SHP77 (cell line): ENCODE measurements at regions not wholly inside any gene's neighbourhood (a gene's known extent, or its start where the extent isn't known, plus 50 kb on each side); places are given as distances from the start of the nearest gene placed in this dataset.

Experiments used
- DNase-seq, 2 experiments: peaks; one replicate each; lab custom pipeline; 2025; lab: John Stamatoyannopoulos, UW

DNA sequence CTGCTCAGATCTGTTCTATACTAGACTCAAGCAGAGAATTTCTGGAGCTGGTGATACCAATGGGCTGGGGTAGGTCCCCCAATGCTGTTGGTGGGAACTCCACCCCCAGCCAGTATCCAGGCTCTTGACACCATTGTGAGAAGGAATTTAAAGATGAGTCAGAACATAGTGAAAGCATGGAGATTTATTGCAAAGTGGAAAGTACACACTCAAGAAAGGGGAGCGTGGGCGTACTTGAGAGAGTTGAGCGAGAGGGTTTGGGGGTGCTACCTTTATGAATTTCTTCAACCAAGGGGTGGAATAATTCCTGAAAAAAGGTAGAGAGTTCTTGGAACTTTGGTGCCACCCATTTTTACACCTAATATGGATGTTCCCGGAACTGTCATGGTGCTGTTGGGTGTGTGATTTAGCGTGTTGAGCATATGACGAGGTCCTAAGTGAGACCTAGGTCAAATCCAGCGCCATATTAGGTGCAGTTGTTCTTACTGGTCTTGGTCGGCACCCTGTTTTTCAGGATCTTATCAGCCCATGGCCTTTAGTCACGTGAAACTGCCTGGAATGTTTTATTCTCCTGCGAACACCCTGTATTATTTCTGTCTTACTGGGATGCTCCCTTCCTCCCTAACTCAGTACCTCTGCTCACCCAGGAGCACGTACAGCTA, 122.0 kb upstream of the AHR start:
- no peak for DNase-seq

DNA sequence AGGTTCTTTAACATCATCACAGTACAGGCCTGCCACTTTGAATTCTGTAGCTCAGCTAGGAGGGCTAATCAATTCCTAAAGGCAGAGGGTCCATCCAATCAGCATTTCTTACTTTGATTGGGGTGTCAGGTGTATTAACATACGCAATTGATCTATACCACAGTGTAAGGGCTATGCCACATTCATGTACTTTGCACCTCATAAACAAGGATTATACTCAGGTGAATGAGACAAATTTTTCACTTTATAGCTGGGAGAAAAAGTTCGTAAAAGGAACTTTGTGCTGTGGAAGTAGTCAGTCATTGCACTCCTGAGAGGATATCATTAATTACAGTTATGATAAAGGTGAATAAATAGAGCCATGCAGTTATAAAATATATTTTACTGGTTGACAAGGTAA, 119.9 kb upstream of the AHR start:
- DNase-seq = no peak

DNA sequence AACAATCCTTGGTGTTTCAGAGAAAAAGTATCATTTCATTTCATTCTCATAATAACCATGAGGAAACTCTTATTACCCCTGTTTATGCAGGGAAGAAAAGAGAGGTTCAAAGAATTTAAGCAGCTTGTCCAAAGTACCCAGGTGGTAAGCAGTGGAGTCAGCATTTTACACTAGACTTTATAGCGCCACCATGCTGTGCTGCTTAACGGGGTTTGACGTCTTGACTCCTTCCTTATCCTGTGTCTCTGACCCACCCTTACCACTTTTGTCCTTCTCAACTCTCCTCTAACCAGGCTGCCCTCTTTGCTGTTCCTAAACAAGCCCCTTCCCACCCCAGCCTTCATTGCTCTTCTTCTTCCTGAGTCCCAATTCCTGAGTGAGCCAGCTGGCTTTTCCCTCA, 117.0 kb upstream of the AHR start:
- no peak for DNase-seq

DNA sequence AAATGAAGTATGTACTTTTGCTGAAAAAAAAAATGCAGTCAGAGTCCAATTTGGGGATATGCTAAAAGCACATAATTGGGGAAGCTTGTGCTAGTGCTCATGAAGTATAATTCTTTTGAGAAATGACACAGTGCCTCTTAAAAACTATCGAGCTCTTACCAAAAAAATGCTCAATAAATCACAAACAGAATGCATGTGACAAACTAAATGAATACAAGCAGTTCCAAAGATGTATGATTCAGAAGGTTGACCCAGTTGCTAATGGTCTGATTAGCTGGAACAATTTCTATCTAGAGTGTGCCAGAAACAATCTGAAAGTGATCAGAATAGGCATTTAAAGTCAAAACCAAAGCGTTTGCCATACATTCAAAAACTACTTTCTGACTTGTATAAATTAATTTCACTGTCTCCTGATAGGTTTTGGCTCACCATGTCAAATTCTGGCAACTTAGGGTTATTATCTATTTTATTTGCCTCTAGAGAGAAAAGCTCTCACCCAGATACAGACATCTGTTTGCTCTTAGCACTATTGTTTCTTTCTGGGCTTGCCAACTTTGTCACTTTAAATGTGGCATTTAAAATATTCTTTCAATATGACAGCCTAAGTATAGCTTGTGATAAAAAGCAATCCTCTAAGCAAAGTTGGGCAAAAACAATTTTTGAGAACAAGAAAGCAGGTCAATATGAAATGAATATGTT, 114.7 kb upstream of the AHR start:
- no peak for DNase-seq

DNA sequence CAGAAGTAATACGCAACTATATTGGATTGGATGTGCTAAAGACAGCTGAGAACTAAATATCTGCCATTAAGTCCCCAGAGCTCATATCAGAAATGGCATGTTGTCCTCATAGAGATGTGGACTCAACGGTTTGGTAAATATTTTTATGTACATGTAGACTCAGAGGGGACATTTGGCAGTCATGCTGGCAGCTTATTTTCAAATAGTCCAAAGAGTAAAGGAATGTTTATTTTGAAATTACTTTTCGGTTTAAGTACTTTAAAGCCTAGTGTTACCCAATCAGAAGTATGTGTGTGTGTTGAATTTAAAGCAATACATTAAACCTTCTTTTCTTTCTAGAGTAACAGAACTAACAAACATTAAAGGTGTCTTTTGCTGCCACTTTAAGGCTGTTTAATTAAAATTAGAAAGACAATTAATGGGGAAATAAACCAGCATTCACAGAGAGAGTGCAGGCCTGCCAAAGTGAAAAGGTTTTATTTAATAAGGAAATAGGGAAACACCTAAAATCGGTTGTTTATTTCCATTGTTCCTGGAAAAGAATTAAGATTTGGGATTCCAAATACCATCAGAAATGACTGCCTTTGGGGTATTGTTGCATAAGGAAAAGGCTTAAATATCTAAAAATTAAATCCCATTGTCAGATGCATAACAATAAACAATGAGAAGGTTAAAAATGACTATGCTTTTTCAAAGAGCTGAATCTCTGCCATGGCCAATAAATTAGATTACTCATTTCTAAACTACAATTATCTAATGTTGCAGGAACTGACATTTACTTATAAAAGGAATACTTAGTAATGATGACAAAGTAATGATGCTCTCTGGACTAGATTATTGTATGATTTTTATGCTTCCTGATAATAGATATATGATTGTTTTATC, 113.4 kb upstream of the AHR start:
- no peak for DNase-seq

DNA sequence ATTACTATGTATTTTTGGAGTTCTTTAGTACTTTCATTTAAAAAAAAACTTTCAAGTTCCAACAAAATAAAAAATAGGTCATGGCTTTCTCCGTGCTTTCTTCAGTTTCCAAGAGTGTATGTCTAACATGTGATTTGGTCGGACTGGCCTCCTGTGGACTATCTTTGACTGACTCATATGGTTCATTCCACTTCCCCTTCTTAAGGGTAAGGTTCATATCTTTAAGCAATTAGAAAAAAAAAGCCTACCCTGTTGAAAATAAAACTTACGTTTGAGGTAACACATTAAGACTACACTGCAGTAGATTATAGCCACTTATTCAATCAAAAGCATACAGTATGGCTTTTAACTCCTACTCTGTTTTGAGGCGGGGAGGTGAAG, 112.8 kb upstream of the AHR start:
- DNase-seq = no peak

DNA sequence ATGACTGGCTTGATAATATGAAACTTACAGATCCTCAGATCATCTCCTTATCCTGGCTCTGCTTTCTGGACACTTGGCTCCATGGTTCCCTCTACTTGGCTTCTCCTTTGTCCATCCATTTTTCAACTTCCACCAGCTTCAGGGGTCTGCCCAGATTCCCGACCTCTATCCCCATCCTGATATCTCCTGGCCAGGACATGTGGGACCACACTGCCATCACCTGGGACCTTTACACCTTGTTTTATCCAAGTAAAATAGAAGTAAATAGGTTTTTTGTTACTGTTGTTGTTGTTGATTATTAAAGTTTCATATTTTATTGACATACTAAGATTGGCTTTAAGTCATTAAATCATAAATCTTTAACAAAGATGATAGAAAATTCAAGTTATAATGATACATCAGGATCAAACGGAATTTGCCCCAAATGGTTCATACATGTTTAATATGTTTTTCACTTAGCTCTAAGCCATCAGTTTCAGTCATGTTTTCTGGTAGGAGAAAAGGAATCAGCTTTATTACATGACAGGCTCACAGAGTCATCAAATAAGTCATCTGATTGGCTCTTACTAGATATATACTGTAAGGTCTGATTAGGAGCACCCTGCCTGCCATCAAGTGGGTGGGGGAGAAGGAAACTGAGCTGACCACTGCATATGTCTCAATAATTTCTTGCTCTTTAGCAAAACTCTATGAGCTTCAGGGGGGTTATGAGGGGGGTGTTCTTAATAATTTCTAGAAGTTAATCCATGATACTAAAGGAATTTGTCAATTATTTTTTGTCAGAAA, 111.5 kb upstream of the AHR start:
- no peak for DNase-seq

DNA sequence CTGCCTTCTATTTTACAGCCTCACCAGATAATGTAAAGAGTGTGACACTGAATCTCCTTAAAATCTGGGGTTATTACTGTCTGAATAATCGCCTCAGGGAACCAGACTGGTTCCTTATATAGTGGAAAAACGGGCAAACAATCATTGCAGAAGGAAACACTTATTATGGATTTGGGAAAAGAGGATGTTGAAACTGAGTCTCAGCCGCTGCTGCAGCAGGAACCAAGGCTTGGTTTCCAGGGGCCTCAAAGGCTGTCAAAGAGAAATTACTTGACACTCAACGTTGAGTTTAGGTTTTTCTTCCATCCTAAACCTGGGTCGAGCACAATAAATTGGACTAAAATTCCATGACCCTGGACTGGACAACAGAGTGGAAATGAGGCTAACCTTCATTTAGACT, 103.8 kb upstream of the AHR start:
- no peak for DNase-seq

DNA sequence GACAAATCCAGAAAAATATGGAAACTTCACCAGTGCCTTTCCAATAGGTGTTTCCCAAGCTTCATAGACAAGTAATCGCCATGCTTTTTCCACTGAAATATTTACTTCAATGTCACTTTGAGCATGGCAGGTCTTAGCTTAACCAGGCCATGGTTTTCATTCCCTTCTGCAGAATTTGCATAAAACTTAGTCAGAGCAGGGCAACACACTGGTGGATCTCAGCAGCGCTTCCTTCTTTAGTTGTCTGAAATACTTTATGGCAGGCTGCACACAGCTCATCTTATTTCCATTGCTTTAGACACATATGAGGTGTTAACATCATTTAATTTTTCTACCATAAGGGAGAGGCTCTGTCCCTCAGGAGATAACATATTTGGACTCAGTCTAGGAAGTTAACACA, 102.9 kb upstream of the AHR start:
- DNase-seq = no peak

DNA sequence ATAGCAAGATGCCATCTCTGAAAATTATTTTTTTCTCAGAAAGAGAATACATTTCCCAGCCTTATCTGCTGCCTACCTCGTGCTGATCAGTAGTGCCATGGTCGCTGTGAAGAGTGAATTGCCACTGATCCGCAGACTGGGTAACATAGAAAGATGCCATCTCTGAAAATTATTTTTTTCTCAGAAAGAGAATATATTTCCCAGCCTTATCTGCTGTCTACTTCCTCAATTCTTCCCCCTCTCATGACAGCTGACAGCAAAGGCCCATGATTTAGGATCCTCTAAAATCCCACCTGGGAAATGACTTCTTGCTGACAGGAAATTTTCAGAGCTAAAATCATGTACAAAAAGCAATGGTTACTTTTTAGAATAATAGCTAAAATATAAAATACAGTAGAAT, 92.5 kb upstream of the AHR start:
- no peak for DNase-seq

DNA sequence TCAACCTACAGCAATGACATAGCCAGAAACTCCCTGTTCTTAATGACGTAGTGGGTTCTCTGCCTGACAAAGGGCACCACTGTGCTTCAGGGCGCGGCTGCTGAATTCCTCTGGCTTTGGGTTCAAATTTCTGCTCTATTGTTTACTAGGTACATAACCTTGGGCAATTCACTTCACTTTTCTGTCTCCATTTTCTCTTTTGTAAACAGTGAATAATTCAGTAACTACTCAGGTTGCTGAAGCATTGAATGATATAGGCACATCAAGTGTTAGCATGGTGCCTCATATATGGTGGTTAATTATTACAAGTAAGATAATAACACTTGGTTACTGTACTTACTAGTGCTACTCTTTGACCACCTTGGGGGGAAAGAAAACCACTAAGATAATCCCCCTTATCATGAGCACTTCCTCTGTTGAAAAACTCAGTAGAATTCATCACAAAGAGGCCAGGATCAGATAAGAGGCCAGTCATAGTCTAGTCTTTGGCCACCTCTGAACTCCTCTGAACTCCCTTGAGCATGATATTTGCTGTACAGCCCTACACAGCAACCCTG, 92.0 kb upstream of the AHR start:
- no peak for DNase-seq

DNA sequence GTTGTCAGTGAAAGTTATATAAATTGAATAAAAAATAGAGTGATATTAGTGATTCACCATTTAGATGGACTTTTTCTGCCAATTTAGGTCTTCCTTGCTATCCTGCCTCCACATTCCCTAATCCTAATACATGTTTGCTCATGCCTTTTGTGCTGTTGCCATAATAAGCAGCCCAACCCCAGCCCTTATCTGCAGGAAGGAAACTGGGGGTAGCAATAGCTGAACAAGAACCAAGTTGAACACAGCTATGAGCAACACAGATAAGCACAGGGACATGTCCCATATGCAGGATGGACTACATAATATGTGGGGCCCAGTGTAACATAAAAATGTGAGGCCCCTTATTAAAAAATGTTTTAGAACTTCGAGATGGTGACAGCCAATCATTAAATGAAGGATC, 91.2 kb upstream of the AHR start:
- no peak for DNase-seq

DNA sequence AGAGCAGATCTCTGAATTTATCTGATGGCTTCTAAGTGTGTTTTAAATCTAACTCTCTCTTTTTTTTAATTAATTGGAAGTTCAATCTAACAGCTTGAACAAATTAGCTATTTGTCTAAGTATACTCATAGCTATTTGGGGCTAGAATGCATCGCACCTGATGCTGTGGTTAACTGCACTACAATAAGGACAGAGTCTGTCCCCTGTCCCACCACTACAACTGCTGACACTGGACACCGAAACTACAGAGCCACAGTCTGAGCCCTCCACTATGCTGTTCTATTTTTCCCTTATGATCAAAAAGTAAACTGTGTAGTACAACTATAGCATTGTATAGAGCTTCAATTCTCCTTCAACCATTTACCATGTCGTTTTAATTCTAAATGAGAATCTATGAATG, 89.4 kb upstream of the AHR start:
- DNase-seq = no peak

DNA sequence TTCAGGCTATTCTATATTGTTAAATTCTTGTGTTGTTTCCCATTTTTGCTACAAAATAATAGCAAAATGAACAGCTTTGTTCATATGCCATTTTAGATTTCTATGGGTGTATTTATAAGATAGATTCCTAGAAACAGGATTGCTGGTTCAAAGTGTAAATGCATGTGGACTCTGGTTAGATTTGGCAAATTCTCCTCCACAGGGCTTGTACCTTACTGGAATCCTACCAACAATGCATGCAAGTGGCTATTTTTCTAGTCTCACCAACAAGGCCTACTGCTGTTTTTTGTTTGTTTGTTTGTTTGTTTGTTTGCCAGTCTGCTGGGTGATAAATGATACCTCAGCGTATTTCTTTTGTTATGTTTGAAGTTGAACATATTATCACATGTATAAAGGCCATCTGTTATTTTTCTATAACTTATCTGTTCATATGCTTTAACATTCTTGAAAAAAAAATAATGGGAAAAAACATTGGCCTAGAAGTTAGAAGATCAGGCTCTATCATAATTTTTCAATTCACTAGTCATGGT, 87.1 kb upstream of the AHR start:
- no peak for DNase-seq

DNA sequence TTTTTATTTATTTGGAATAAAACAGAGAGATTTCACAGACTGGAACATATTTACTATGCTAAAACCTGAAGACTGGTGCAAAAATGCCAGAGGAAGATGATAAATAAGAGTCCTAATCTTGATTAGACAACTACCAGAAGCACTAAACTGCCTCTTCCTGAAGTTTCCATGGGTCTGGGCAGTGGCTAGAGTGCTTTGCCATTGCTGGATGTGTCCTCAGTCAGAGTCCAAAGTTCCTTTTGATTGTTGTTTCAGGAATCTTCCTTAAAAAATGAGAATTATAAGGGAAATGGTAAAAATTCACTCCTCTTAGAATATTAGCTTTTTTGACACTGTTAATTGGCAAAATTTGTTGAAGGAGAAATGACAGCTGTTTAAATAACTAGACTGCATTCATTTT, 86.3 kb upstream of the AHR start:
- DNase-seq = no peak

DNA sequence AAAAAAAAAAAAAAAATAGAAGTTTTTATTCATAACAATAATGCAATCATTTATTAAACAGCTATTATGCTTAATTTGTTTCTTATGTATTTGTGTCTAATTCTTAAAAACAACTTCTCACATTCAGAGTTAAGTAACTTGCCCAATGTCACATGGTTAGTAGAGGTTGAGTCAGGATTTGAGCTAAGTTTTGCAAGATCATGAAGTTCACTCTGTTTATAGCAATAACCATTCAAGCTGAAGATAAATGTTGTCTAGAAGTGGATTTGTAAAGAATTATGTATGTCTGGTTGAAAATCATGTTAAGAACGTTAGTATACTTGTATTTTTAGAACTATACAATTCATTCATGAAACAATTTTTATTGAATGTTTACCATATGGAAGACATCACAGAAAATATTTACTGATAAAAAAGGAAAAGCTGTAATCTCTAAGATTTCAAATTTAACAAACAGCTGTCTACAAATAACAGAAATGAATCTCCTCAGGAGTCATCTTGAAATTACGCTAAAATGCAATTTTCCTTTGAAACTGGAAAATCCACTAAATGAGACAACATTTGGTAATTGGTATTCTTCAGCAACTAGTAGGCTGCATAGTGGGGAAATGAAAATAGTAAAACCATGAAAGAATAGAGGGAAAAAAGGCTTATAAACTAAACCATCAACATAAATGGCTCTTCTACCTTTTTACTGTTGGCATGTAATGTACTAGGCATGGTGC, 70.5 kb upstream of the AHR start:
- DNase-seq = no peak

DNA sequence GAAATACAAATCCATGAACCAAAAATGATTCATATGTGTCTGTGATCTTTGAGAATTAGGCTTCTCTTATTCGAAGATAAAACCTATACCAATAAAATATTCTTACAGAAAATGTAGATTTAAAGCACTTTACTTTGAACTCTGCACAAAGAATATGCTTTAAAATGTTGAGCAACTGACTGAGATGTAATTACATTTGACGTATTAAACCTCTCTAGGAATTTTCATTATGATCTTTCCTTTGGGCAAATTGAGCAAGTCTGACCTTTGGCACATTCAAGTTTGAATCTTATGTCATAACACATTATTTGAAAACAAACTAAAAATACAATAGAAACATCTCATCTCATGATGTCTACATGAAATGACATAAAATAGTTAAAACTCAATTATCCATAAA, 69.2 kb upstream of the AHR start:
- DNase-seq = no peak

DNA sequence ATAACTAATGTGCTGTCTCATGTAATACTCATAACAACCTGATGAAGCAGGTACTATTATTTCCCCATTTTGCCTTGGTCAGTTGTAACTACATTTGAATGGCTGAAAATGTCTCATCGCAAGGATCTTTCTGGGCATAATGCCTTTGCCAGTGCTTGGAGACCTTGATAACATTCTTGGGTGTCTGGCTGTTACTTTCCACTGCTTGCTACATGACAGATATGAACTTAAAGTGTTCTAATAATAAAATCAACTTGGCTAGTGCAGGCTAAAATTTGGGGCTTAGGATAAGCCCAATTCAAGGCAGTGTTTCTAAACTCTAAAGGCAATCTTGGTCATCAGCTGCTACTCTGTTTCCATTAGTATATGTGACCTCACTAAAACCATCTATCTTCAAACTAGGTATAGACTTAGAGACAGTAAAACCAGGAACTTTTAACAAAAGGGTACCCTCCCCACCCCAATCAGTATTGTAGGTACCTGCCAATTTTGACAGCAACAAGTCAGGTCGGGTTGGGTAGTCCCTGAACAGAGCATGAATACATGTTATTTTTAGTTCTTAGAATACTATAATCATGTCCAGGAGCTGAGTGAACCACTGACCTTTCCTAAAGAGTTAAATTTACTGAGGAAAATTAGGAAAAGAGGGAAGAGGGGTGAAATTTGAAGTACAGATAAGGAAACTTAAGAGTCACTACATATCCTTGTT, 68.2 kb upstream of the AHR start:
- DNase-seq = no peak

DNA sequence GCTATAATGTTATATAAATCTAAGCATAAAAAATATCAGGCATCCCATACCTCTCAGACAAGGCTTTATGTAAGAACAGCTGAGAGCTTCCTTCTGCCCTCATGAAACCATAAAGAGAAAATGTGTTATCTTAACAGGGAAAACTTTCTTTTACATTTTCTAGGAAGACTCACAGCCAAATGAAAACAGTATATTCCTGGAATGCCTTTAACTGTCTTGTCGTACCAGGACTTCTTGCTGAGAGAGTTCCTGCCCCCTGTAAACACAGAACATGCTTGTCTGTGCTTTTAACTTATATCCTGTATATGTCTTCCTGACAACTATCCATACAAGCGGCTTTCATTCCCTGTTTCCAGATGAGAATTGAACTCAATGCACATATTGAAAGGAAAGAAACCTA, 64.8 kb upstream of the AHR start:
- DNase-seq = no peak

DNA sequence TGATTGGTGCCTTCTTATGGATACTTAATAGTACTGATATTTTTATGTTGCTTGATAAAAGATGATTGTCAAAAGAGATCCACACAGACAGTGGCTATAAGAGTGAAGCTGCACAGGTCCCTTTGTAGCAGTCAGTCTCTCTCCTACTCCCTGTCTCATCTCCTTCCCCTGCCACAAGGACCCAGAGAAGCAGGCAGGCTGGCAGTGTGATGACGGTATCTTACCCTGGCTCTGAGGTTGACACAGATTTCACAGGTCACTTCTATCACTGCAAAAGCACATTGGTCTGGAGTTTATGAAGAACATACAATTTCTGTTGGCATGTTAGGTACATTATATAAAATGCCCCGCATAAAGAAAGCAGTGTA, 64.4 kb upstream of the AHR start:
- DNase-seq = peak in 1 of 2 experiments; percentile 43
